Right renal cortex interstitium (tissue), 3 donors: ENCODE measurements at regions not wholly inside any gene's neighbourhood (a gene's known extent, or its start where the extent isn't known, plus 50 kb on each side); places are given as distances from the start of the nearest gene placed in this dataset.

Source experiments
- DNase-seq, 3 donors: peaks; one replicate each; pipeline ENCODE4 v3.0.0-alpha.2; 2013; ENCODE audit warnings: low read depth in 3 of 3, low spot score in 2 of 3

GRCh38 chr10:52678611-52679010, 94.0 kb downstream of the MBL2 start:
- no peak for DNase-seq

DNA sequence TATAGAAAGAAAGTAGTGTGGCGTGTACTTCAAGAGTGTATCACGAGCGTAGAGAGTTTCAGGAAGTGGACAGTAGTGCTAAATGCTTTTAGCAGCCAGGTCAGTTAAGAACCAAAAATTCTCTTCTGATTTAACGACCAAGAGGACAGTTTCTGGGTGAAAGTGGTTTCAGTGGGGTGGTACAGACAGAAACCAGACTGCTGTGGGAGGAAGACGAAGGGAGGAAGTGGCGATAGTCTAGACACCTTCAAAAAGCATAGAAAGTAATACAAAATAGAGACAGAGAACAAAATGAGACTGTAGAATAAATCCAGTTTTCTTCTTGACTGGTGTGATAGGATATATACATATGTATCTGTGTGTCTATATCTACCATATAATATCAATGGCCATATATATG, 93.5 kb downstream of the MBL2 start:
- DNase-seq = no peak

DNA sequence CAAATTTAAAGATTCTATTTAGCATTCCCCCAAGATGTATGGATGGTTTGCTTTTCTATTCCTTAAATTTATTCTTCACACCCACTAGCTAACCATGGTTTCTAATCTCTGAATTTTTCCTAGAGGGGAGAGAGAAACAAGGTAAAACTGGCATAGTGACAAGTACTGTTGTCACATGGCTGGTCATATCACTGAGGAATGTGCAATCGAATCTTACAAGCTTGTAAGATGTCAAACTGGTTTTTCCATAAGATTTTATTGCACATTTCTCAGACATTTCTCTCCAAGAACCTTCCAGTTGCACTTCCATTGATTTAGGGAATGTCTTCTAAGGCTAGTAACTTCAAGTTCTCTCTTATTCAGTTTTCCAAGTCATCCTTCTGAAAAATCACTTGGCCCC, 89.8 kb downstream of the MBL2 start:
- DNase-seq = no peak

DNA sequence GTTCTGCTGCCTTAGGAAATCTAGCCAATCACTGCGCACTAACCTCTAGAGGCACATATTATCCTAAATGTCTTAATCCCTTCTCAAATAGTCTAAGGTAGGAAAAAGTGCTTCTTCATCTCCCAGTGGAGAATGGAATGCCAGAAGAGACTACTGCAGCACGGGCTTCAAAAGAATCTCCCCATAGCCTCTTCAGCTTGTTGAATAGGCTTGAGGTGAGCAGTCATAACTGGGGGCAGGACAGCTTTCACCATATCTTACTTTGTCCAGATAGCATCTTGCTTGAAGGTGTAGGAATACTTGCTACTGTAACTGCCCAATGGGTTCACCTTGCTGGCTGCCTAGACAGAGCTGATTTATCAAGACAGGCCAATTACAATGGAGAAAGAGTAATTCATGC, 88.8 kb downstream of the MBL2 start:
- no peak for DNase-seq

DNA sequence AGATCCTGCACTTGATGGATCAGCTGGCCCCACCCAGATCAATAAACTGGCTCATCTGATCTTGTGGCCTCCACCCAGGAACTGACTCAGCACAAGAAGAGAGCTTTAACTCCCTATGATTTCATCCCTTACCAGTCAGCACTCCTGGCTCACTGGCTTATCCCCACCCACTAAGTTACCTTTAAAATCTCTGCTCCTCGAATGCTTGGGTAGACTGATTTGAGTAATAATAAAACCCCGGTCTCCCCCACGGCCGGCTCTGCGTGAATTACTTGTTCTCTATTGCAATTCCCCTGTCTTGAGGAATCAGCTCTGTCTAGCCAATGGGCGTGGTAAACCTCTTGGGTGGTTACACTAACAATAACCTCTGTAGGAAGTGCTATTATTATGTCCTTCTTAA, 83.7 kb downstream of the MBL2 start:
- DNase-seq = no peak

GRCh38 chr10:52696232-52696631, 76.4 kb downstream of the MBL2 start:
- no peak for DNase-seq

DNA sequence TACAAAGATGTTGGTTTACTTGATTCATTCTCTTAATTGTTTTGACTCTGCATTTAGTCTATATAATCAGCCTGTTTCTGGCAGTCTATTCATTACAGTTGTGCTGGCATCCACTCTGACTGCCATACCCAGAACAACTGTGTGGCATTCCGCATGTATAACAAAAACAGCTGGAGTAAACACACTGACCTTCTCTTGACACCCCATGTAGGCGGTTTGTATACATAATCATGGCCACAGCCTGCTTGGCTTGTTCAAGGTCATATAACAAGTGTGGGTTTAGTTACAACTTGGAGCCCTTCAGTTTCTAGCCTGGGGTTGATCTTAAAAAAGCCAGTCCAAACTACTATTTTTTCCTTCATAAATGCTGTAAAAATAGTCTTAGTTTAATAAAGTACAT, 70.9 kb downstream of the MBL2 start:
- DNase-seq = no peak

GRCh38 chr10:52703451-52703850, 69.1 kb downstream of the MBL2 start:
- no peak for DNase-seq

- no peak for DNase-seq
Observed at GRCh38 chr10:52703898-52704297, 68.7 kb downstream of the MBL2 start.

GRCh38 chr10:52706332-52707070, 66.1 kb downstream of the MBL2 start:
- no peak for DNase-seq
